IMR-90 (cell line): ENCODE measurements at regions not wholly inside any gene's neighbourhood (a gene's known extent, or its start where the extent isn't known, plus 50 kb on each side); places are given as distances from the start of the nearest gene placed in this dataset.

Experiments
- ATAC-seq: fragments of 200-7000 bp; cut with Tn5 transposase; 2 replicates; pipeline ENCODE4 v1.9.1; 2020; ENCODE audit warnings: low read depth, mild to moderate bottlenecking, moderate library complexity
- BruUV-seq: library from RNA; stranded (reverse); fragments of 400-500 nt; replicated peaks from 2 replicates; lab custom pipeline; 2021; lab: Mats Ljungman, UMichigan
- CTCF ChIA-PET: fragments of 300-600 bp; formaldehyde crosslinking; extraction: SDS; loops from one replicate; lab custom pipeline; 2021; ENCODE audit warnings: antibody characterized with exemption; lab: Yijun Ruan, JAX
- POLR2A ChIA-PET: fragments of 300-600 bp; sonication (Branson Sonifier 250); formaldehyde crosslinking; loops from one replicate; lab custom pipeline; 2022; ENCODE audit warnings: antibody characterized with exemption; ENCODE audit not compliant: unreplicated experiment; lab: Charles Lee
- DNase-seq: peaks from one replicate; pipeline ENCODE4 v3.0.0; 2013
- H2AFZ ChIP-seq: replicated peaks from 2 replicates; pipeline ENCODE3; 2013; ENCODE audit warnings: low read length, mild to moderate bottlenecking; ENCODE audit not compliant: poor library complexity
- H2AK5ac ChIP-seq: 2 replicates; pipeline ENCODE4 v1.6.1; 2013; ENCODE audit warnings: low read depth, low read length, inconsistent platforms
- H2AK9ac ChIP-seq: replicated peaks from 2 replicates; pipeline ENCODE3; 2013; ENCODE audit warnings: mild to moderate bottlenecking, low read depth, low read length, moderate library complexity; ENCODE audit not compliant: poor library complexity
- H2BK120ac ChIP-seq: 2 replicates; pipeline ENCODE4 v1.6.1; 2013; ENCODE audit warnings: low read depth, low read length, inconsistent platforms
- H2BK15ac ChIP-seq: 3 replicates; pipeline ENCODE4 v1.6.1; 2013; ENCODE audit warnings: low read depth, low read length, inconsistent platforms
- H2BK20ac ChIP-seq: 2 replicates; pipeline ENCODE4 v1.6.1; 2013; ENCODE audit warnings: low read depth, mild to moderate bottlenecking, inconsistent platforms, low read length, moderate library complexity
- H2BK5ac ChIP-seq: 2 replicates; pipeline ENCODE4 v1.6.1; 2013; ENCODE audit warnings: mild to moderate bottlenecking, low read depth, low read length, inconsistent platforms; ENCODE audit not compliant: poor library complexity, severe bottlenecking
- H3K14ac ChIP-seq: replicated peaks from 2 replicates; pipeline ENCODE4 v1.6.1; 2013; ENCODE audit warnings: low read depth, low read length, inconsistent platforms
- H3K18ac ChIP-seq: 2 replicates; pipeline ENCODE4 v1.6.1; 2013; ENCODE audit warnings: low read depth, low read length, control low read depth
- H3K23ac ChIP-seq: 2 replicates; pipeline ENCODE4 v1.6.1; 2013; ENCODE audit warnings: low read depth, low read length, inconsistent platforms
- H3K27ac ChIP-seq: 2 replicates; pipeline ENCODE4 v1.5.1; 2013; ENCODE audit warnings: mild to moderate bottlenecking, control low read depth, low read length; ENCODE audit not compliant: insufficient read depth
- H3K27me3 ChIP-seq: 2 replicates; pipeline ENCODE4 v1.6.1; 2013; ENCODE audit warnings: low read length; ENCODE audit not compliant: control insufficient read depth, insufficient read depth
- H3K36me3 ChIP-seq: 2 replicates; pipeline ENCODE4 v1.6.1; 2013; ENCODE audit warnings: low read length, mixed read lengths; ENCODE audit not compliant: control insufficient read depth, insufficient read depth
- H3K4ac ChIP-seq: 2 replicates; pipeline ENCODE4 v1.6.1; 2013; ENCODE audit warnings: low read depth, low read length, inconsistent platforms
- H3K4me1 ChIP-seq: 2 replicates; pipeline ENCODE4 v1.6.1; 2013; ENCODE audit warnings: low read length, mixed read lengths; ENCODE audit not compliant: control insufficient read depth, insufficient read depth
- H3K4me2 ChIP-seq: 2 replicates; pipeline ENCODE4 v1.6.1; 2013; ENCODE audit warnings: low read depth, mild to moderate bottlenecking, control low read depth, low read length, moderate library complexity
- H3K4me3 ChIP-seq: 2 replicates; pipeline ENCODE4 v1.5.1; 2013; ENCODE audit warnings: low read depth, mild to moderate bottlenecking, control low read depth, low read length, moderate library complexity; ENCODE audit not compliant: insufficient read depth
- H3K56ac ChIP-seq: 2 replicates; pipeline ENCODE4 v1.6.1; 2013; ENCODE audit warnings: low read length, inconsistent platforms; ENCODE audit not compliant: insufficient read depth; ENCODE audit errors: extremely low read depth
- H3K79me1 ChIP-seq, 2 experiments: 2 replicates each; pipeline ENCODE4 v1.6.1; 2013; ENCODE audit warnings: low read length in 2 of 2, inconsistent platforms in 1 of 2, low read depth in 1 of 2
- H3K9ac ChIP-seq: 2 replicates; pipeline ENCODE4 v1.6.1; 2013; ENCODE audit warnings: low read depth, low read length, control low read depth
- H3K9me1 ChIP-seq: 2 replicates; pipeline ENCODE4 v1.6.1; 2013; ENCODE audit warnings: low read length, inconsistent platforms; ENCODE audit not compliant: insufficient read depth
- H3K9me3 ChIP-seq: 2 replicates; pipeline ENCODE4 v1.6.1; 2013; ENCODE audit warnings: low read length; ENCODE audit not compliant: control insufficient read depth, insufficient read depth
- H4K20me1 ChIP-seq: 2 replicates; pipeline ENCODE4 v1.6.1; 2013; ENCODE audit warnings: low read length, inconsistent platforms; ENCODE audit not compliant: insufficient read depth
- H4K5ac ChIP-seq: 2 replicates; pipeline ENCODE4 v1.6.1; 2013; ENCODE audit warnings: mild to moderate bottlenecking, low read depth, low read length, control low read depth
- H4K8ac ChIP-seq, 2 experiments: 2 replicates each; pipeline ENCODE4 v1.6.1; 2013; ENCODE audit warnings: low read depth in 2 of 2, low read length in 2 of 2, control low read depth in 1 of 2, inconsistent platforms in 1 of 2
- H4K91ac ChIP-seq: 2 replicates; pipeline ENCODE4 v1.6.1; 2013; ENCODE audit warnings: low read depth, low read length, inconsistent platforms; ENCODE audit not compliant: insufficient read depth
- BHLHE40 ChIP-seq: fragments of 150-350 bp; IDR thresholded peaks from 2 replicates; pipeline ENCODE4 v1.6.1; 2016; ENCODE audit warnings: mild to moderate bottlenecking, low read depth, low read length
- CEBPB ChIP-seq: IDR thresholded peaks from 2 replicates; pipeline ENCODE4 v1.6.1; 2012; ENCODE audit warnings: low read depth, low read length, improper control_type of control experiment
- CHD1 ChIP-seq: IDR thresholded peaks from 2 replicates; pipeline ENCODE4 v1.6.1; 2012; ENCODE audit warnings: low read depth, low read length, improper control_type of control experiment
- FOS ChIP-seq: fragments of 150-350 bp; IDR thresholded peaks from 2 replicates; pipeline ENCODE4 v1.6.1; 2016; ENCODE audit warnings: low read depth, low read length
- MAZ ChIP-seq: IDR thresholded peaks from 2 replicates; pipeline ENCODE4 v1.6.1; 2012; ENCODE audit warnings: low read depth, mild to moderate bottlenecking, low read length, improper control_type of control experiment, moderate library complexity, borderline replicate concordance
- MXI1 ChIP-seq: IDR thresholded peaks from 2 replicates; pipeline ENCODE4 v1.6.1; 2012; ENCODE audit warnings: low read depth, mild to moderate bottlenecking, low read length, moderate library complexity, borderline replicate concordance
- POLR2A ChIP-seq: IDR thresholded peaks from 2 replicates; pipeline ENCODE4 v1.6.1; 2012; ENCODE audit warnings: mild to moderate bottlenecking, low read depth, low read length
- RAD21 ChIP-seq: IDR thresholded peaks from 2 replicates; pipeline ENCODE4 v1.6.1; 2012; ENCODE audit warnings: low read length, improper control_type of control experiment
- RCOR1 ChIP-seq: IDR thresholded peaks from 2 replicates; pipeline ENCODE4 v1.6.1; 2012; ENCODE audit warnings: mild to moderate bottlenecking, low read length, improper control_type of control experiment; ENCODE audit not compliant: insufficient replicate concordance
- SMC3 ChIP-seq: fragments of 150-350 bp; IDR thresholded peaks from 2 replicates; pipeline ENCODE4 v1.6.1; 2016; ENCODE audit warnings: low read depth, mild to moderate bottlenecking, antibody characterized with exemption, low read length, moderate library complexity
- WGBS, 2 experiments: methylation state at CpG; one replicate each; pipeline versions ENCODE4 v1.1.5 to v1.1.7; 2013; ENCODE audit warnings: missing lambda C conversion rate in 2 of 2; ENCODE audit not compliant: insufficient read length in 1 of 2; ENCODE audit errors: extremely low coverage in 2 of 2; 5-methylcytosine and 5-hydroxymethylcytosine counted together
- dilution Hi-C: fragments of 300-500 bp; cut with HindIII; formaldehyde crosslinking; loops from one replicate; pipeline ENCODE4 v1.14.3; 2018; ENCODE audit warnings: low sequenced_read_pairs; ENCODE audit not compliant: unreplicated experiment
- in situ Hi-C: fragments of 300-500 bp; cut with MboI; formaldehyde crosslinking; loops from 3 replicates; pipeline ENCODE4 v1.14.3; 2019; ENCODE audit warnings: low sequenced_read_pairs, inconsistent platforms, mixed read lengths
- intact Hi-C: fragments of 100-400 bp; cut with micrococcal nuclease; formaldehyde crosslinking; loops from 2 replicates; pipeline ENCODE4 v1.10.0; 2022
- TF ChIP-seq, protein P1 (sequence below): fragments of 150-350 bp; IDR thresholded peaks from 2 replicates; pipeline ENCODE4 v1.6.1; 2016; ENCODE audit warnings: low read depth, mild to moderate bottlenecking, low read length, moderate library complexity, borderline replicate concordance
- TF ChIP-seq, protein P2 (sequence below): conservative IDR thresholded peaks from 2 replicates; pipeline ENCODE4 v1.5.1; 2012; ENCODE audit warnings: mild to moderate bottlenecking, low read depth, low read length, improper control_type of control experiment
- TF ChIP-seq, protein P3 (sequence below): fragments of 150-350 bp; IDR thresholded peaks from 2 replicates; pipeline ENCODE4 v1.6.1; 2017; ENCODE audit warnings: mild to moderate bottlenecking, antibody characterized with exemption, low read length, low read depth

DNA sequence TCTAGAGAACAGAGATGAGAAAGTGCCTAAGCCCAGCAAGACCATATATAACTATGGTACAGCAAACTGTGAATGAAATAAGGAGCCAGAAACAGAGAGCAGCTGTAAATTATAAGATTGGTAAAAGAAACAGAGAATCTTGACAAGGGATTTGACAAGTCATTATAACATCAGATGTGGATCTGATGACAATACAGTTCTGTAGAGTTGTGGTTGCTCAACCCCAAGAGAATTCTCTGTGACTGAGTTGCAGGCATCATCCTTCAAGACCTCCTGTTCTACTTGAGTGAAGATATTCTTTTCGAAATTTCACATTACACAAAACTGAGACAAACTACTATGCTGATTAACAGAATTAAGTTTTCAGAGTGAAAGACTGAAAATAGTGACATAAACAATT, 343.1 kb upstream of the SLC39A10 start:
- ChIA-PET POLR2A (no interaction called here), CTCF (no interaction called here)
- Histone ChIP-seq H2AFZ (no peak overlapping the region), H3K9ac (no peak overlapping the region), H2BK20ac (no peak overlapping the region), H2BK15ac (no peak overlapping the region), H3K23ac (no peak overlapping the region), H3K27ac (no peak overlapping the region), H3K4me2 (no peak overlapping the region), H4K5ac (no peak overlapping the region), H2AK9ac (no peak overlapping the region), H4K91ac (no peak overlapping the region), H3K4ac (no peak overlapping the region), H3K14ac (no peak overlapping the region), H3K36me3 (no peaks in the 10 kb centered on the region), H4K8ac (no peak overlapping the region), H3K9me1 (0 out of 2 replicates have a peak, but pooled peaks cover 3% of the 10 kb centered on the region), H3K9me3 (no peaks in the 10 kb centered on the region), H3K4me1 (peaks cover 1% of the 10 kb centered on the region; the same call in 1 of the 2 replicates), H2BK5ac (no peak overlapping the region), H3K4me3 (no peak overlapping the region), H3K56ac (no peak overlapping the region), H4K20me1 (no peaks in the 10 kb centered on the region), H2AK5ac (no peak overlapping the region), H2BK120ac (no peak overlapping the region), H3K27me3 (no peaks in the 10 kb centered on the region), H3K18ac (no peak overlapping the region), H3K79me1 (no peaks in the 10 kb centered on the region)
- in situ Hi-C loops (loop anchor here (25.0 kb wide), 1 partner anchor 348 kb away; the partner anchor contains the start of gene SLC39A10), intact Hi-C loops (no loop called here), dilution Hi-C loops (no loop called here)
- ATAC-seq (no peak), DNase-seq (no peak)
- WGBS, 2 experiments = no CpG with 5 or more reads among the region's 1 CpG
- TF ChIP-seq CEBPB = no peak
- TF ChIP-seq POLR2A = no peak
- no peak for TF ChIP-seq RCOR1
- no peak for TF ChIP-seq SMC3
- TF ChIP-seq, protein P1, sequence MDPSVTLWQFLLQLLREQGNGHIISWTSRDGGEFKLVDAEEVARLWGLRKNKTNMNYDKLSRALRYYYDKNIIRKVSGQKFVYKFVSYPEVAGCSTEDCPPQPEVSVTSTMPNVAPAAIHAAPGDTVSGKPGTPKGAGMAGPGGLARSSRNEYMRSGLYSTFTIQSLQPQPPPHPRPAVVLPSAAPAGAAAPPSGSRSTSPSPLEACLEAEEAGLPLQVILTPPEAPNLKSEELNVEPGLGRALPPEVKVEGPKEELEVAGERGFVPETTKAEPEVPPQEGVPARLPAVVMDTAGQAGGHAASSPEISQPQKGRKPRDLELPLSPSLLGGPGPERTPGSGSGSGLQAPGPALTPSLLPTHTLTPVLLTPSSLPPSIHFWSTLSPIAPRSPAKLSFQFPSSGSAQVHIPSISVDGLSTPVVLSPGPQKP = no peak
- no peak for TF ChIP-seq MXI1
- TF ChIP-seq, protein P2, sequence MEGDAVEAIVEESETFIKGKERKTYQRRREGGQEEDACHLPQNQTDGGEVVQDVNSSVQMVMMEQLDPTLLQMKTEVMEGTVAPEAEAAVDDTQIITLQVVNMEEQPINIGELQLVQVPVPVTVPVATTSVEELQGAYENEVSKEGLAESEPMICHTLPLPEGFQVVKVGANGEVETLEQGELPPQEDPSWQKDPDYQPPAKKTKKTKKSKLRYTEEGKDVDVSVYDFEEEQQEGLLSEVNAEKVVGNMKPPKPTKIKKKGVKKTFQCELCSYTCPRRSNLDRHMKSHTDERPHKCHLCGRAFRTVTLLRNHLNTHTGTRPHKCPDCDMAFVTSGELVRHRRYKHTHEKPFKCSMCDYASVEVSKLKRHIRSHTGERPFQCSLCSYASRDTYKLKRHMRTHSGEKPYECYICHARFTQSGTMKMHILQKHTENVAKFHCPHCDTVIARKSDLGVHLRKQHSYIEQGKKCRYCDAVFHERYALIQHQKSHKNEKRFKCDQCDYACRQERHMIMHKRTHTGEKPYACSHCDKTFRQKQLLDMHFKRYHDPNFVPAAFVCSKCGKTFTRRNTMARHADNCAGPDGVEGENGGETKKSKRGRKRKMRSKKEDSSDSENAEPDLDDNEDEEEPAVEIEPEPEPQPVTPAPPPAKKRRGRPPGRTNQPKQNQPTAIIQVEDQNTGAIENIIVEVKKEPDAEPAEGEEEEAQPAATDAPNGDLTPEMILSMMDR = no peak
- no peak for TF ChIP-seq CHD1
- TF ChIP-seq, protein P3, sequence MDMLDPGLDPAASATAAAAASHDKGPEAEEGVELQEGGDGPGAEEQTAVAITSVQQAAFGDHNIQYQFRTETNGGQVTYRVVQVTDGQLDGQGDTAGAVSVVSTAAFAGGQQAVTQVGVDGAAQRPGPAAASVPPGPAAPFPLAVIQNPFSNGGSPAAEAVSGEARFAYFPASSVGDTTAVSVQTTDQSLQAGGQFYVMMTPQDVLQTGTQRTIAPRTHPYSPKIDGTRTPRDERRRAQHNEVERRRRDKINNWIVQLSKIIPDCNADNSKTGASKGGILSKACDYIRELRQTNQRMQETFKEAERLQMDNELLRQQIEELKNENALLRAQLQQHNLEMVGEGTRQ = no peak
- no peak for TF ChIP-seq MAZ
- TF ChIP-seq RAD21 = no peak
- TF ChIP-seq FOS = no peak
- no peak for TF ChIP-seq BHLHE40
- BruUV-seq = no TSS peak
